GM12875 (cell line): ENCODE measurements at regions not wholly inside any gene's neighbourhood (a gene's known extent, or its start where the extent isn't known, plus 50 kb on each side); places are given as distances from the start of the nearest gene placed in this dataset.

Experiments used
- H3K4me3 ChIP-seq: one replicate; pipeline ENCODE4 v1.5.1; 2011; ENCODE audit warnings: low read depth, low read length, control low read depth
- CTCF ChIP-seq: IDR thresholded peaks from 2 replicates; pipeline ENCODE4 v1.5.1; 2011; ENCODE audit warnings: low read depth, mild to moderate bottlenecking, control low read depth, inconsistent platforms, low read length, moderate library complexity, borderline replicate concordance; ENCODE audit not compliant: insufficient read depth

- H3K4me3 ChIP-seq, result no peak overlapping the region
- no peak for TF ChIP-seq CTCF
Measured at GRCh38 chr15:93139436-93139835, 50.4 kb upstream of the RGMA start.

- no peak overlapping the region for H3K4me3 ChIP-seq
- TF ChIP-seq CTCF, result no peak
Measured at GRCh38 chr15:93138681-93139250, 49.8 kb upstream of the RGMA start.
